HEK293 (cell line): ENCODE measurements at regions not wholly inside any gene's neighbourhood (a gene's known extent, or its start where the extent isn't known, plus 50 kb on each side); places are given as distances from the start of the nearest gene placed in this dataset.

ENCODE experiments used
- CTCF ChIA-PET: fragments of 350-600 bp; formaldehyde crosslinking; extraction: SDS; loops from one replicate; lab custom pipeline; 2021; ENCODE audit warnings: antibody characterized with exemption; lab: Yijun Ruan, JAX
- POLR2A ChIA-PET: fragments of 300-600 bp; formaldehyde crosslinking; extraction: SDS; loops from one replicate; lab custom pipeline; 2020; ENCODE audit warnings: antibody characterized with exemption, inconsistent platforms; lab: Yijun Ruan, JAX
- H3K27ac ChIP-seq: fragments of 200-500 bp; sonication (Bioruptor generic); 2 replicates; pipeline ENCODE4 v1.5.1; 2014; ENCODE audit warnings: low read depth, low read length, control low read depth, inconsistent platforms; ENCODE audit errors: extremely low read depth
- H3K36me3 ChIP-seq, 2 experiments: fragments of 200-500 bp in 1 of 2; sonication (Bioruptor generic) in 1 of 2; 1 replicate in 1 of 2; 2 replicates in 1 of 2; pipeline ENCODE4 v1.5.1; 2014 to 2017; ENCODE audit warnings: inconsistent platforms in 2 of 2, low read length in 2 of 2; ENCODE audit not compliant: control insufficient read depth in 2 of 2, insufficient read depth in 1 of 2
- H3K4me1 ChIP-seq: fragments of 200-500 bp; sonication (Bioruptor generic); 2 replicates; pipeline ENCODE4 v1.5.1; 2014; ENCODE audit warnings: mild to moderate bottlenecking, low read length, inconsistent platforms; ENCODE audit not compliant: control insufficient read depth, insufficient read depth
- H3K4me3 ChIP-seq: 2 replicates; pipeline ENCODE4 v1.5.1; 2011; ENCODE audit warnings: low read depth, mild to moderate bottlenecking, control low read depth, low read length, moderate library complexity
- H3K9me3 ChIP-seq: fragments of 200-500 bp; sonication (Bioruptor generic); 2 replicates; pipeline ENCODE4 v1.5.1; 2014; ENCODE audit warnings: low read depth, low read length, inconsistent platforms; ENCODE audit not compliant: control insufficient read depth, insufficient read depth
- HOXC10 ChIP-seq: sonication (generic); formaldehyde crosslinking; IDR thresholded peaks from 2 replicates; pipeline ENCODE4 v1.8.1; 2023; ENCODE audit warnings: mild to moderate bottlenecking, missing genetic modification reagents
- MEIS1 ChIP-seq: sonication (generic); formaldehyde crosslinking; IDR thresholded peaks from 2 replicates; pipeline ENCODE4 v1.8.1; 2022; ENCODE audit warnings: missing genetic modification reagents, mild to moderate bottlenecking, borderline replicate concordance
- SCRT1 ChIP-seq: fragments of 450-650 bp; formaldehyde crosslinking; IDR thresholded peaks from 2 replicates; pipeline ENCODE4 v1.5.1; 2016; ENCODE audit warnings: missing biosample characterization, missing genetic modification characterization, borderline replicate concordance
- SCRT2 ChIP-seq: fragments of 450-650 bp; formaldehyde crosslinking; IDR thresholded peaks from 2 replicates; pipeline ENCODE4 v1.5.1; 2016; ENCODE audit warnings: missing biosample characterization, missing genetic modification characterization
- SETDB1 ChIP-seq: IDR thresholded peaks from one replicate; pipeline ENCODE4 v1.6.1; 2017; ENCODE audit warnings: mild to moderate bottlenecking, low read length, moderate library complexity, mixed read lengths; ENCODE audit not compliant: insufficient read length
- TSHZ1 ChIP-seq: fragments of 450-650 bp; formaldehyde crosslinking; IDR thresholded peaks from 2 replicates; pipeline ENCODE4 v1.5.1; 2016; ENCODE audit warnings: missing biosample characterization, missing genetic modification characterization, borderline replicate concordance
- ZBTB48 ChIP-seq: fragments of 450-650 bp; formaldehyde crosslinking; IDR thresholded peaks from 2 replicates; pipeline ENCODE4 v1.5.1; 2016; ENCODE audit warnings: missing biosample characterization, missing genetic modification characterization
- ZNF132 ChIP-seq: fragments of 450-650 bp; formaldehyde crosslinking; IDR thresholded peaks from 2 replicates; pipeline ENCODE4 v1.5.1; 2017; ENCODE audit warnings: missing biosample characterization, missing genetic modification characterization, borderline replicate concordance
- ZNF16 ChIP-seq: fragments of 450-650 bp; formaldehyde crosslinking; IDR thresholded peaks from 2 replicates; pipeline ENCODE4 v1.5.1; 2016; ENCODE audit warnings: low read depth, missing biosample characterization, missing genetic modification characterization
- ZNF223 ChIP-seq: fragments of 450-650 bp; formaldehyde crosslinking; IDR thresholded peaks from 2 replicates; pipeline ENCODE4 v1.5.1; 2016; ENCODE audit warnings: missing biosample characterization, missing genetic modification characterization
- ZNF248 ChIP-seq: fragments of 450-650 bp; formaldehyde crosslinking; IDR thresholded peaks from 2 replicates; pipeline ENCODE4 v1.5.1; 2017; ENCODE audit warnings: missing biosample characterization, missing genetic modification characterization
- ZNF335 ChIP-seq: fragments of 450-650 bp; formaldehyde crosslinking; conservative IDR thresholded peaks from 2 replicates; pipeline ENCODE4 v1.5.1; 2016; ENCODE audit warnings: missing biosample characterization, missing genetic modification characterization
- ZNF37A ChIP-seq: fragments of 450-650 bp; IDR thresholded peaks from 2 replicates; pipeline ENCODE4 v1.5.1; 2018; ENCODE audit warnings: missing biosample characterization, missing genetic modification characterization
- ZNF449 ChIP-seq: fragments of 450-650 bp; formaldehyde crosslinking; IDR thresholded peaks from 2 replicates; pipeline ENCODE4 v1.5.1; 2017; ENCODE audit warnings: missing biosample characterization, mild to moderate bottlenecking, missing genetic modification characterization, moderate library complexity
- ZNF548 ChIP-seq: fragments of 450-650 bp; formaldehyde crosslinking; IDR thresholded peaks from 2 replicates; pipeline ENCODE4 v1.5.1; 2016; ENCODE audit warnings: missing biosample characterization, missing genetic modification characterization
- ZNF571 ChIP-seq: fragments of 450-650 bp; formaldehyde crosslinking; IDR thresholded peaks from 2 replicates; pipeline ENCODE4 v1.5.0; 2017; ENCODE audit warnings: missing biosample characterization, missing genetic modification characterization
- ZNF610 ChIP-seq: fragments of 450-650 bp; formaldehyde crosslinking; IDR thresholded peaks from 2 replicates; pipeline ENCODE4 v1.5.1; 2016; ENCODE audit warnings: missing biosample characterization, missing genetic modification characterization, borderline replicate concordance
- ZNF626 ChIP-seq: fragments of 450-650 bp; sonication (Bioruptor Pico); formaldehyde crosslinking; IDR thresholded peaks from 2 replicates; pipeline ENCODE4 v1.5.1; 2018; ENCODE audit warnings: missing biosample characterization, missing genetic modification characterization, inconsistent platforms
- ZNF654 ChIP-seq: fragments of 450-650 bp; formaldehyde crosslinking; IDR thresholded peaks from 2 replicates; pipeline ENCODE4 v1.5.1; 2016; ENCODE audit warnings: low read depth, missing biosample characterization, missing genetic modification characterization
- ZNF664 ChIP-seq: fragments of 450-650 bp; formaldehyde crosslinking; IDR thresholded peaks from 2 replicates; pipeline ENCODE4 v1.5.1; 2016; ENCODE audit warnings: missing biosample characterization, missing genetic modification characterization
- ZNF776 ChIP-seq: fragments of 450-650 bp; formaldehyde crosslinking; IDR thresholded peaks from 2 replicates; pipeline ENCODE4 v1.5.0; 2017; ENCODE audit warnings: missing biosample characterization, missing genetic modification characterization, borderline replicate concordance
- TF ChIP-seq, protein P1 (sequence below): IDR thresholded peaks from 2 replicates; pipeline ENCODE4 v1.6.1; 2011; ENCODE audit warnings: mild to moderate bottlenecking, low read depth, low read length, borderline replicate concordance

DNA sequence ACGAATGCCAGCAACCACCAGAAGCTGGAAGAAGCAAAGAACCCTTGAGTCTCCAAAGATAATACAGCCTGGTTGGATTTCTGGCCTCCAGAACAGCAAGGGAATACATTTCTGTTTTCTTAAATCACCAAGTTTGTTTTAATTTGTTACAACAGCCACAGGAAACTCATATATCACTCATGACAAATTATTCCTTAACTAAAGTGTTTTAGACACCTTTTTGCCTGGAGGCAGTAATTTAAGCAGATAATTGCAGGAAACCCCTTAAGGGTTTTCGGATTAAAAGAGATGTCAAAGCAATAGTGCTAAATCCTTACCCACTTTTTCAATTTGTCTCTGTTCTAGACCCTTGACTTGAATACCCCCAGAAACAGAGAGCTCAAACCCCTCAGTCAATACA, 1050.0 kb downstream of the EPHA7 start:
- Histone ChIP-seq H3K27ac (no peak overlapping the region), H3K36me3 (no peaks in the 10 kb centered on the region), H3K4me3 (no peak overlapping the region), H3K4me1 (no peaks in the 10 kb centered on the region), H3K9me3 (no peaks in the 10 kb centered on the region)
- TF ChIP-seq ZNF776 (tag by site-specific recombination) (no peak), SETDB1 (peak; percentile 67), ZNF223 (tag by site-specific recombination) (no peak)
- TF ChIP-seq, protein P1, sequence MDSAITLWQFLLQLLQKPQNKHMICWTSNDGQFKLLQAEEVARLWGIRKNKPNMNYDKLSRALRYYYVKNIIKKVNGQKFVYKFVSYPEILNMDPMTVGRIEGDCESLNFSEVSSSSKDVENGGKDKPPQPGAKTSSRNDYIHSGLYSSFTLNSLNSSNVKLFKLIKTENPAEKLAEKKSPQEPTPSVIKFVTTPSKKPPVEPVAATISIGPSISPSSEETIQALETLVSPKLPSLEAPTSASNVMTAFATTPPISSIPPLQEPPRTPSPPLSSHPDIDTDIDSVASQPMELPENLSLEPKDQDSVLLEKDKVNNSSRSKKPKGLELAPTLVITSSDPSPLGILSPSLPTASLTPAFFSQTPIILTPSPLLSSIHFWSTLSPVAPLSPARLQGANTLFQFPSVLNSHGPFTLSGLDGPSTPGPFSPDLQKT: no peak
- POLR2A ChIA-PET: no interaction called here
- CTCF ChIA-PET: interaction anchor here (0.6 kb wide), 1 partner anchor 275 kb away, joined by 3 read pairs; no protein-coding TSS in a partner anchor

- CTCF ChIA-PET: no interaction called here
- TF ChIP-seq ZNF16: no peak
- no peak for TF ChIP-seq HOXC10 (CRISPR knock-in tag)
- no peak for TF ChIP-seq ZNF449 (tag by site-specific recombination)
- no peak for TF ChIP-seq ZNF664 (tag by site-specific recombination)
- no peak for TF ChIP-seq ZNF132 (tag by site-specific recombination)
- no peak for TF ChIP-seq ZNF571 (tag by site-specific recombination)
- no peak for TF ChIP-seq TSHZ1 (tag by site-specific recombination)
- TF ChIP-seq ZNF626 (tag by site-specific recombination): no peak
- TF ChIP-seq ZNF610 (tag by site-specific recombination): no peak
- TF ChIP-seq SCRT1 (tag by site-specific recombination): no peak
- no peak for TF ChIP-seq ZNF335 (tag by site-specific recombination)
- TF ChIP-seq SCRT2 (tag by site-specific recombination): no peak
- TF ChIP-seq MEIS1 (CRISPR knock-in tag): no peak
- TF ChIP-seq ZNF654 (tag by site-specific recombination): no peak
- no peak for TF ChIP-seq ZNF548 (tag by site-specific recombination)
- no peak for TF ChIP-seq ZBTB48 (tag by site-specific recombination)
- TF ChIP-seq ZNF37A (tag by site-specific recombination): no peak
- TF ChIP-seq ZNF248 (tag by site-specific recombination): no peak
- TF ChIP-seq, all 188 proteins: peak for 0
Observed at GRCh38 chr6:92364948-92365541, 1054.3 kb downstream of the EPHA7 start.

More at GRCh38 chr6:92364948-92365541, 1054.3 kb downstream of the EPHA7 start:
- Histone ChIP-seq H3K36me3 (no peaks in the 10 kb centered on the region), H3K4me3 (no peak overlapping the region), H3K4me1 (no peaks in the 10 kb centered on the region), H3K9me3 (no peaks in the 10 kb centered on the region), H3K27ac (no peak overlapping the region)
- POLR2A ChIA-PET: no interaction called here
